ENCODE measurements at regions not wholly inside any gene's neighbourhood (a gene's known extent, or its start where the extent isn't known, plus 50 kb on each side); places are given as distances from the start of the nearest gene placed in this dataset.

- Histone ChIP-seq H4K91ac (ENCODE audit: insufficient read length, low read depth, low read length) (no peak overlapping the region), H3K27ac (ENCODE audit: insufficient read length, low read depth, low read length) (no peak overlapping the region), H3K23me2 (ENCODE audit: insufficient read length, low read depth, low read length, poor library complexity, severe bottlenecking) (no peaks in the 10 kb centered on the region), H3K18ac (ENCODE audit: insufficient read length, low read depth, low read length) (no peak overlapping the region), H2BK15ac (ENCODE audit: low read depth, low read length) (no peak overlapping the region), H3K4me2 (ENCODE audit: insufficient read depth, insufficient read length, low read length) (no peak overlapping the region), H3K27me3 (ENCODE audit: insufficient read depth, low read length) (no peaks in the 10 kb centered on the region), H2BK120ac (ENCODE audit: low read depth, low read length, poor library complexity, severe bottlenecking) (no peak overlapping the region), H2BK5ac (ENCODE audit: insufficient read length, low read length) (no peak overlapping the region), H2AK5ac (ENCODE audit: insufficient read length, low read length) (no peak overlapping the region), H3K79me2 (ENCODE audit: insufficient read depth, low read length) (no peaks in the 10 kb centered on the region), H3K14ac (ENCODE audit: insufficient read depth, low read length) (no peak overlapping the region), H3K9me3 (ENCODE audit: control insufficient read depth, low read depth, low read length) (no peaks in the 10 kb centered on the region), H2BK12ac (ENCODE audit: insufficient read length, low read depth, low read length) (no peak overlapping the region), H3T11ph (ENCODE audit: low read length) (no peak overlapping the region), H2BK20ac (ENCODE audit: low read depth, low read length, poor library complexity, severe bottlenecking) (no peak overlapping the region), H3K56ac (ENCODE audit: insufficient read length, low read depth, low read length) (no peak overlapping the region), H3K23ac (ENCODE audit: insufficient read length, low read depth, low read length) (no peak overlapping the region), H3K79me1 (ENCODE audit: insufficient read depth, low read depth, low read length, poor library complexity, severe bottlenecking) (no peaks in the 10 kb centered on the region), H4K20me1 (ENCODE audit: control insufficient read depth, insufficient read depth, insufficient read length) (no peaks in the 10 kb centered on the region), H4K5ac (ENCODE audit: insufficient read length, low read depth, low read length) (no peak overlapping the region), H2AFZ (ENCODE audit: low read length) (no peak overlapping the region), H4K8ac (replicated peaks; ENCODE audit: insufficient read length, low read depth, low read length) (no peak overlapping the region), H3K9ac (ENCODE audit: extremely low read depth, insufficient read length, low read length) (no peak overlapping the region), H3K4ac (ENCODE audit: low read depth, low read length) (no peak overlapping the region), H3K4me1 (ENCODE audit: insufficient read depth, low read length) (no peaks in the 10 kb centered on the region; the same call in 1 of the 2 replicates)
- no peak for TF ChIP-seq CTCF (conservative IDR thresholded peaks at IDR 0.05)
- DNase-seq = no peak
- Mint-ChIP-seq H3K9me3 (peaks cover 6 to 15% of the 10 kb centered on the region in 2 experiments; a peak in 4 of 5 replicates), H3K4me3 (no peak overlapping the region), H3K4me1 (peaks cover 5 to 18% of the 10 kb centered on the region in 2 experiments), H3K27ac (no peak overlapping the region), H3K36me3 (ENCODE audit: insufficient read depth in 1 of 3, low read depth in 3 of 3) (peaks cover 0 to 10% (median 4%) of the 10 kb centered on the region in 3 experiments; a peak in 4 of 7 replicates), H3K27me3 (ENCODE audit: low read depth) (peaks cover 2% of the 10 kb centered on the region)
- WGBS (ENCODE audit: extremely low coverage, insufficient read length, low lambda C conversion rate) = no CpG with 5 or more reads among the region's 4 CpGs
Observed at GRCh38 chr14:71812693-71813092, 119.5 kb upstream of the RGS6 start.
